Liver (tissue), 3 donors: ENCODE measurements at regions not wholly inside any gene's neighbourhood (a gene's known extent, or its start where the extent isn't known, plus 50 kb on each side); places are given as distances from the start of the nearest gene placed in this dataset.

Experiments
- ATF3 ChIP-seq: IDR thresholded peaks from 2 replicates; pipeline ENCODE4 v1.6.1; 2016; ENCODE audit warnings: antibody characterized with exemption
- CTCF ChIP-seq: fragments of 150-350 bp; IDR thresholded peaks from 2 replicates; pipeline ENCODE4 v1.5.1; 2017; ENCODE audit warnings: improper control_type of control experiment, low read depth, low read length; ENCODE audit not compliant: missing input control
- FOXA1 ChIP-seq: IDR thresholded peaks from 2 replicates; pipeline ENCODE4 v1.6.1; 2016; ENCODE audit warnings: antibody characterized with exemption
- GABPA ChIP-seq, 2 donors: IDR thresholded peaks in 1 of 2; conservative IDR thresholded peaks in 1 of 2; 2 replicates each; pipeline ENCODE4 v1.6.1; 2016; ENCODE audit warnings: antibody characterized with exemption in 2 of 2, mild to moderate bottlenecking in 1 of 2, moderate library complexity in 1 of 2
- HNF4A ChIP-seq, 2 donors: conservative IDR thresholded peaks; 2 replicates each; pipeline ENCODE4 v1.6.1; 2016; ENCODE audit warnings: antibody characterized with exemption in 2 of 2, mild to moderate bottlenecking in 2 of 2
- MAX ChIP-seq: IDR thresholded peaks from 2 replicates; pipeline ENCODE4 v1.6.1; 2016; ENCODE audit warnings: antibody characterized with exemption
- NR2F2 ChIP-seq: IDR thresholded peaks from 2 replicates; pipeline ENCODE4 v1.6.1; 2016; ENCODE audit warnings: antibody characterized with exemption
- RAD21 ChIP-seq, 2 donors: IDR thresholded peaks; 2 replicates each; pipeline ENCODE4 v1.6.1; 2016; ENCODE audit warnings: antibody characterized with exemption in 2 of 2, mild to moderate bottlenecking in 2 of 2
- SP1 ChIP-seq: IDR thresholded peaks from 2 replicates; pipeline ENCODE4 v1.6.1; 2018; ENCODE audit warnings: antibody characterized with exemption, mild to moderate bottlenecking
- TAF1 ChIP-seq: conservative IDR thresholded peaks from 2 replicates; pipeline ENCODE4 v1.6.1; 2016; ENCODE audit warnings: antibody characterized with exemption, mild to moderate bottlenecking
- TF ChIP-seq, protein P1 (sequence below): IDR thresholded peaks from 2 replicates; pipeline ENCODE4 v1.6.1; 2016; ENCODE audit warnings: antibody characterized with exemption, mild to moderate bottlenecking
- donor health status: healthy.
- donor health status: healthy.

GRCh38 chr16:51869176-51869575, 677.8 kb downstream of the TOX3 start:
- TF ChIP-seq, protein P1, sequence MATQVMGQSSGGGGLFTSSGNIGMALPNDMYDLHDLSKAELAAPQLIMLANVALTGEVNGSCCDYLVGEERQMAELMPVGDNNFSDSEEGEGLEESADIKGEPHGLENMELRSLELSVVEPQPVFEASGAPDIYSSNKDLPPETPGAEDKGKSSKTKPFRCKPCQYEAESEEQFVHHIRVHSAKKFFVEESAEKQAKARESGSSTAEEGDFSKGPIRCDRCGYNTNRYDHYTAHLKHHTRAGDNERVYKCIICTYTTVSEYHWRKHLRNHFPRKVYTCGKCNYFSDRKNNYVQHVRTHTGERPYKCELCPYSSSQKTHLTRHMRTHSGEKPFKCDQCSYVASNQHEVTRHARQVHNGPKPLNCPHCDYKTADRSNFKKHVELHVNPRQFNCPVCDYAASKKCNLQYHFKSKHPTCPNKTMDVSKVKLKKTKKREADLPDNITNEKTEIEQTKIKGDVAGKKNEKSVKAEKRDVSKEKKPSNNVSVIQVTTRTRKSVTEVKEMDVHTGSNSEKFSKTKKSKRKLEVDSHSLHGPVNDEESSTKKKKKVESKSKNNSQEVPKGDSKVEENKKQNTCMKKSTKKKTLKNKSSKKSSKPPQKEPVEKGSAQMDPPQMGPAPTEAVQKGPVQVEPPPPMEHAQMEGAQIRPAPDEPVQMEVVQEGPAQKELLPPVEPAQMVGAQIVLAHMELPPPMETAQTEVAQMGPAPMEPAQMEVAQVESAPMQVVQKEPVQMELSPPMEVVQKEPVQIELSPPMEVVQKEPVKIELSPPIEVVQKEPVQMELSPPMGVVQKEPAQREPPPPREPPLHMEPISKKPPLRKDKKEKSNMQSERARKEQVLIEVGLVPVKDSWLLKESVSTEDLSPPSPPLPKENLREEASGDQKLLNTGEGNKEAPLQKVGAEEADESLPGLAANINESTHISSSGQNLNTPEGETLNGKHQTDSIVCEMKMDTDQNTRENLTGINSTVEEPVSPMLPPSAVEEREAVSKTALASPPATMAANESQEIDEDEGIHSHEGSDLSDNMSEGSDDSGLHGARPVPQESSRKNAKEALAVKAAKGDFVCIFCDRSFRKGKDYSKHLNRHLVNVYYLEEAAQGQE, result no peak
- TF ChIP-seq CTCF, result no peak
- TF ChIP-seq RAD21 (IDR thresholded peaks at IDR 0.05), result no peak
- no peak for TF ChIP-seq HNF4A (conservative IDR thresholded peaks at IDR 0.05)
- no peak for TF ChIP-seq TAF1
- TF ChIP-seq MAX, result no peak
- TF ChIP-seq NR2F2, result no peak
- TF ChIP-seq FOXA1, result no peak
- TF ChIP-seq SP1, result no peak
- TF ChIP-seq GABPA (IDR thresholded peaks at IDR 0.05 in 1 of 2, conservative IDR thresholded peaks at IDR 0.05 in 1 of 2), result no peak
- no peak for TF ChIP-seq ATF3
